UCSD-AML1 (cell line): ENCODE measurements at regions not wholly inside any gene's neighbourhood (a gene's known extent, or its start where the extent isn't known, plus 50 kb on each side); places are given as distances from the start of the nearest gene placed in this dataset.
"Not testable (repeated sequence)": the region's sequence is repeated elsewhere in the genome, so short reads cannot be mapped to it uniquely, and the experiment has no call there.

Experiments used
- DNase-seq: peaks from one replicate; lab custom pipeline; 2025; ENCODE audit not compliant: unreplicated experiment; lab: John Stamatoyannopoulos, UW

DNA sequence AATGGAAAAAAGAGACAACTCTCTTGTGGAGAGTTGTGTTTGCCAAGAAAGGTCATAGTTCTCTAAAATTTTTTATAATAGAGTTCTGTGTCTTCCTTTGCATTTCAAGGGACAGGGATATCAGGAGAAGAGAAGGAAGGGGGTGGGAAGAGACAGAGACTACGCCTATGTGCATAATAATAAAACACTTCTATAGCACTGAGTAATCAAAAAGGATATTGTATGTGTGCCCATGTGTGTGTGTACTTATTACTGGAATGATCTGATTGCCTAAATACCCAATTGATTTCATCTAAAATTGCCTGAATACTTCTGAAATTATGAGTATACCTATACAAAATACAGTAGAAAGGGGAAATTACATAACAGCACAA, 803.7 kb upstream of the ACVR2A start:
- no peak for DNase-seq

GRCh38 chr2:147040298-147041120, 804.3 kb upstream of the ACVR2A start:
- DNase-seq: no peak

DNA sequence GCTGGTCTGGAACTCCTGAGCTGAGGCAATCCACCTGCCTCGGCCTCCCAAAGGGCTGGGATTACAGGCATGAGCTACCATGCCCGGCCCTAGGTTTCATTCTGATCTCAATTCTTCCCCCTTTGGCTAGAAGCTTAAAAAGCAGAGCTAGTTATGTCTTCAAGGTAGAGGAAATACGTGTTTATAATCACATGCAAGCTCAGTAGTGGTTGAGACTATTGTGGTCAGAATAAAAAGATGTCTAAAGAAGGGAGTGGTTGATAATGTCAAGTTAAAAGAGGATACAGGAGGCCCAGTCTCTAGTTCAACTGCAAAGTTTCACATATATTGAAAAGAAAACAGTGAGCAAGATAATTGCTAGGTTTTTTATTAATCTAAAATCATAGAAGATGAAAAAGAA, 807.8 kb upstream of the ACVR2A start:
- DNase-seq: no peak

- no peak for DNase-seq
Observed at GRCh38 chr2:147033044-147033443, 811.8 kb upstream of the ACVR2A start.

DNA sequence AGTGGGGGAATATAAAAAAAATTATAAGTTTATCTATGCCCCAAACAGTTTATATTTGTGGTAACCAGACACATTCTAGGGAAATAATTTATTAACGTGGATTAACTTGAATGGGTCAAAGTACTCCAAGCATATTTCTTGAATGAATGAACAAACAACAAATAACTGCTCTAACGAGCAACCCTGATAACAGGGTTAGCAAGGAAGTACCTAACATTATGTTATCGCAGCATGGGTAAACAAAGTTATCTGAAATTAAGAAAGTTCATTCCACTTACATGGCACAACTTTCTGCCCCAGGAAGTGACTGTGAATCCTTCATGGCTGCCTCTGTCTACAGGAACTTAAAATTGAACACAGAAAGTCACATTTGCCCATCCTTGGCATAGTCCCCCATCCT, 812.9 kb upstream of the ACVR2A start:
- DNase-seq: no peak

DNA sequence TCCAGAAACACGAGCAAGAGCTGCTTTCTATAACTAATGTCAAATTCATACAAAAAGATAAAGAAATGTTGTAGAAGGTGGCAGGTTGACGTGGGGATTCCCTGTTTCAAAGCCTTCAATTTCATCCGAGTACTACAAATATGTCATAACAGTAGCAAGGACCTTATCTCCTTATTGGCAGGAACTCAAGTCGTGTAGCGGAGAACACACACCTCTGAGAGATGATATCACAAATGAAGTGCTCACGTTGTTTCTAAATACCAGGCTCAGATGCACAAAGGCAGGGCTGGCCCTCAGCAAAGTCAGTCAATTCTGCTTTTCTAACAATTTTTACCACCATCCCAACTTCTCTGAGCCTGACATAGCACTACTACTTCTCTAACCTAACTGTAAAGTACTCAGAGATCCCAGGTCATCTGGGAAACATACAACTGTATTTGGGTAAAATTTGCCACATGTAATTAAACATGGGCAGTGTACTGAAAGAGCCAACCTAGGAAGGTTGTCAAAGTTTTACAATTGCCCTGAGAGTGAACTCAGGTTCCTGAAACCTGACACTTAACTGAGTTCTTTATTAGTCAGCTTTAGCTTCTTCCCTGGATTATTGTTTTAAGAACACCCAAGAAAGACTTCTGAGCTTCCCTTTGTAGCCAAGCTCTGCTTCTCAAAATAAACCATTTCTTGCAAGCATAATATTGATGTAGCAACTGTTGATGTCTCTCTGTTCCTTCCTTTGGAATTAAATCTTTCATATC, 813.7 kb upstream of the ACVR2A start:
- DNase-seq: no peak

GRCh38 chr2:147027436-147027835, 817.4 kb upstream of the ACVR2A start:
- no peak for DNase-seq

- no peak for DNase-seq
Observed at GRCh38 chr2:147026664-147027295, 818.0 kb upstream of the ACVR2A start.

- DNase-seq: no peak
Observed at GRCh38 chr2:147025646-147026585, 818.9 kb upstream of the ACVR2A start.

GRCh38 chr2:147019311-147019710, 825.5 kb upstream of the ACVR2A start:
- no peak for DNase-seq

- no peak for DNase-seq
Observed at GRCh38 chr2:147017951-147018645, 826.7 kb upstream of the ACVR2A start.

DNA sequence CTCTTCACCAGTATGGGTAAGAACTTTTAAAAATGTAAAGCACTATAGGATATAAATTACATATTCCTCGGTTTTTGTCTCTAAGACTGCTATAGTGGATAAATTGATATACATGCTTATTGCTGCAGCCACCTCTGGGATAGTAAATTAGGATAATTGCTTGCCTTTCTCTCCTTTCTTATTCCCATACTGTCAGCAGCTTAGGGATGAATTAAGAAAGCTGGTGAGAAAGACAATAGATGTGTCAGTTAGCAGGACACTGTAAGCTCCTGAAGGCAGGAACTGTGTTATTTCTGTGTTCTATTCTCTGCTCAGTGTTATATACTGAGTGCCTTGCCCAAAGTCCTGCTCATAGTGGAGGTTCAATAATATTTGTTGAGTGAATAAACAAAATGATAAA, 828.6 kb upstream of the ACVR2A start:
- DNase-seq: no peak

DNA sequence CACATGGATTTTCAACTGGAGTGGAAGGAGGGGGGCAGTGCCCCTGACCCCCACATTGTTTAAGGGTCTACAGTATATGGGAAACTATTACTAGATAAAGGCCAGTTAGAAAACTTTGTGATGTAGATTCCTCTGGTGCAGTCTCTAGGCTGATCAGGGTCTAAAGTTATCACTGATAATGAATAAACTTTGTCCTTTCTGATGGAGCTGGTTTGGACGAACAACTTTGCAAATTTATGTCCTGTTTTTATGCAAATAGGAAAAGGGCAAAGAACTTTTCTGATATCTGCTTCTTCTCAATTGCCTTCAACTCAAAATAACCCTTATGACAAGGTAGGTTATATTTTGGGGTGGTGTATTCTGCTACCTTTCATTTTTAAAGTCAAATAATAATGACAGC, 829.2 kb upstream of the ACVR2A start:
- no peak for DNase-seq

DNA sequence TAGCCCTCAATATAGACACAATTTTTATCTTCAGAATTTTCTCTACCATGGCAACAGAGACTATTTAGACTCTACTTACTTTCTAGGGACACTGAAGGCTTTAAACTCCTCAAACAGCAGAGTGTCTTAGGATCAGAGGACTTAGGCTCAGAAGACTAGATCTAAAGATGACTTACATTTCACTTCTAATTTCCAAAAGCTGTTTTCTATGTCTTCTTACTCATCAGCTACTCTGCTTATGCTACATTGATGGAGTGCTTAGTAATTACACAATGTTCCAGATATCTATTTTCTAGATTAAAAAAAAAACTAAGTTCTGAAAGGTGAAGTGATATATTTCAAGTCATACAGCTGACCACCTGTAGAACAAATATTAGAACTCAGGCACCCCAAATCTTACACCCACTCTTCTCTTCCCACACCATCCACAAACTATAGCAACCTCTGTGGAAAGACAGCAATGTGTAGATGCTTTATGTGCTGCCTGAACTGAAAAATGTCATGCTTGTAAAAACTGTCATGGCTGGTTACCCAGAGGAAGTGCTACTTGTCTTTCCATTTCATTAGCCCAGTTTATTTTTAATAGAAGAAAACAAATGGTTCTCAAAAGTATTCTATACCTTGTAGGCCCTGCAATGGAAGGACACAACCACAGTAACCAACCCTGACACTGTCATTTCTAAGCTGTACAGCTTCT, 831.0 kb upstream of the ACVR2A start:
- DNase-seq: no peak

GRCh38 chr2:147008481-147008880, 836.3 kb upstream of the ACVR2A start:
- DNase-seq: no peak

GRCh38 chr2:147006736-147007141, 838.1 kb upstream of the ACVR2A start:
- no peak for DNase-seq

DNA sequence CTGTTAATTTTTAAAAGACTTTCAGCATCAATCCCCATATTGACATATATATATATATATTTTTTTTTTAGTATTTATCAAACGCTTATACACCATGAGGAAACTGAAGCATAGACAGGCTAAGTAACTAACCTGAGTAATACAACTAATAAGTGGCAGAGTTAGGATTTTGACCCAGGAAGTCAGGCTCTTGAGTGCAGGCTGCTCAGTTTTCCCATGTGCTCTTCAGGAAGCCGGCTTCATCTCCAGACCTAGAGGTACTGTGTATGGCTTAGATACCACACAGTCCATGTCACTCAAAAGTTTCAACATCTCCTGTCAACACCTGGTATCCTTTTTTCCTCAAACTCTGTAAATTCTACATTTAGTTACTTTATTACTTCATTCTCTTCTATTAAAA, 841.7 kb upstream of the ACVR2A start:
- no peak for DNase-seq

GRCh38 chr2:147002256-147002655, 842.6 kb upstream of the ACVR2A start:
- no peak for DNase-seq

- no peak for DNase-seq
Observed at GRCh38 chr2:147001061-147001460, 843.8 kb upstream of the ACVR2A start.

DNA sequence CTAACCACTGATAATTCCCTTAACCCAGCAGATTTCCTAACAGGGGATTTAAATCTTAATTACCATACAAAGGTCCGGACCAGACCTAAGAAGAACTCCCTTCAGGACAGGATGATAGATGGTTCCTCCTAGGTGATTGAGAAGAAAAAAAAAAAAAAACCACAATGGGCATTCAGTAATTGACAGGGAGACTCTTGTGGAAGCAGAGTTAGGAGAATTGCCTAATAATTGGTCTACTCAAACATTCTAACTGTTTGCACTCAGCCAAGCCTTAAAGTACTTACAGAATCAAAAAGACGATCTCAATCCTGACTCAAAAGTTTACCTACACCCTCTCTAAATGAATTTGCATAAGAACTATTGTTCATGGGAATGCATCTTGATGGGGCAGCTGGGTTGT, 844.7 kb upstream of the ACVR2A start:
- DNase-seq: not testable (repeated sequence)
